Smooth muscle cell (in vitro differentiated cells): ENCODE measurements at regions not wholly inside any gene's neighbourhood (a gene's known extent, or its start where the extent isn't known, plus 50 kb on each side); places are given as distances from the start of the nearest gene placed in this dataset.

Experiments used
- DNase-seq: peaks from one replicate; lab custom pipeline; 2025; ENCODE audit not compliant: unreplicated experiment; lab: John Stamatoyannopoulos, UW
- H2AFZ ChIP-seq: fragments of 200-600 bp; sonication (generic); 2 replicates; pipeline ENCODE4 v1.6.0; 2016; ENCODE audit warnings: antibody characterized with exemption, low read depth, mild to moderate bottlenecking
- H3F3A ChIP-seq: fragments of 200-600 bp; sonication (generic); 2 replicates; pipeline ENCODE4 v1.6.0; 2017; ENCODE audit warnings: antibody characterized with exemption, low read depth
- H3K27ac ChIP-seq: fragments of 200-600 bp; sonication (generic); 2 replicates; pipeline ENCODE4 v1.5.1; 2016; ENCODE audit warnings: low read depth, mild to moderate bottlenecking
- H3K27me3 ChIP-seq: fragments of 200-600 bp; sonication (generic); 2 replicates; pipeline ENCODE4 v1.6.1; 2016; ENCODE audit warnings: low read depth, mild to moderate bottlenecking
- H3K36me3 ChIP-seq: fragments of 200-600 bp; sonication (generic); 2 replicates; pipeline ENCODE4 v1.5.1; 2016; ENCODE audit warnings: low read depth
- H3K4me1 ChIP-seq: fragments of 200-600 bp; sonication (generic); 2 replicates; pipeline ENCODE4 v1.5.1; 2016; ENCODE audit warnings: low read depth
- H3K4me2 ChIP-seq: fragments of 200-600 bp; sonication (generic); 2 replicates; pipeline ENCODE4 v1.6.0; 2016; ENCODE audit warnings: mild to moderate bottlenecking
- H3K4me3 ChIP-seq: fragments of 200-600 bp; sonication (generic); 2 replicates; pipeline ENCODE4 v1.5.1; 2016; ENCODE audit warnings: mild to moderate bottlenecking
- H3K79me2 ChIP-seq: fragments of 200-600 bp; sonication (generic); 2 replicates; pipeline ENCODE4 v1.6.0; 2016; ENCODE audit warnings: low read depth, mild to moderate bottlenecking
- H3K9ac ChIP-seq: fragments of 200-600 bp; sonication (generic); 2 replicates; pipeline ENCODE4 v1.6.0; 2016; ENCODE audit warnings: low read depth
- H3K9me3 ChIP-seq: fragments of 200-600 bp; sonication (generic); replicated peaks from 2 replicates; pipeline ENCODE4 v1.5.1; 2016; ENCODE audit warnings: low read depth
- H4K20me1 ChIP-seq: fragments of 200-600 bp; sonication (generic); 2 replicates; pipeline ENCODE4 v1.6.0; 2016; ENCODE audit warnings: low read depth
- WGBS: methylation state at CpG from one replicate; pipeline ENCODE4 v1.1.7; 2016; ENCODE audit warnings: low lambda C conversion rate; 5-methylcytosine and 5-hydroxymethylcytosine counted together
- TF ChIP-seq, protein P1 (sequence below): fragments of 200-600 bp; sonication (generic); IDR thresholded peaks from 2 replicates; pipeline ENCODE4 v1.5.1; 2017; ENCODE audit warnings: borderline replicate concordance, mild to moderate bottlenecking, antibody characterized with exemption; ENCODE audit not compliant: insufficient read depth, poor library complexity, severe bottlenecking

DNA sequence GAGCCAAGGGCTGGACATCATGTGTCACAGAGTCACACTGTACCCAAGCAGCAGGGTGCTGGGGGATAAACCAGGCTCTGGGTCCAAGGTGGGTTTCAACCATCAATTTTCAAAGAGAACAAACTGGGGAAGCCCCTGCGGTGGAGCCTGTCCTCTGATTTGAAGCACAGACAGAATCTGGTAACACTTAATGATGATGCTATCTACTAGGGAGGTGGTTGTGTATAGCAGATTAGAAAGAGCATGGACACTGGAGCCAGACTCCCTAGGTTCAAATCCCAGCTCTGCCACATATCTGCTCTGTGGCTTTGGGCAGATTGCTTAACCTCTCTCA is 204.9 kb upstream of the ZMIZ1 start:
- H3K4me3 ChIP-seq: no peak overlapping the region
- H3K79me2 ChIP-seq: no peaks in the 10 kb centered on the region
- peaks cover 10% of the 10 kb centered on the region for H3K4me1 ChIP-seq
- no peak for DNase-seq
- H3K4me2 ChIP-seq: no peak overlapping the region
- TF ChIP-seq, protein P1, sequence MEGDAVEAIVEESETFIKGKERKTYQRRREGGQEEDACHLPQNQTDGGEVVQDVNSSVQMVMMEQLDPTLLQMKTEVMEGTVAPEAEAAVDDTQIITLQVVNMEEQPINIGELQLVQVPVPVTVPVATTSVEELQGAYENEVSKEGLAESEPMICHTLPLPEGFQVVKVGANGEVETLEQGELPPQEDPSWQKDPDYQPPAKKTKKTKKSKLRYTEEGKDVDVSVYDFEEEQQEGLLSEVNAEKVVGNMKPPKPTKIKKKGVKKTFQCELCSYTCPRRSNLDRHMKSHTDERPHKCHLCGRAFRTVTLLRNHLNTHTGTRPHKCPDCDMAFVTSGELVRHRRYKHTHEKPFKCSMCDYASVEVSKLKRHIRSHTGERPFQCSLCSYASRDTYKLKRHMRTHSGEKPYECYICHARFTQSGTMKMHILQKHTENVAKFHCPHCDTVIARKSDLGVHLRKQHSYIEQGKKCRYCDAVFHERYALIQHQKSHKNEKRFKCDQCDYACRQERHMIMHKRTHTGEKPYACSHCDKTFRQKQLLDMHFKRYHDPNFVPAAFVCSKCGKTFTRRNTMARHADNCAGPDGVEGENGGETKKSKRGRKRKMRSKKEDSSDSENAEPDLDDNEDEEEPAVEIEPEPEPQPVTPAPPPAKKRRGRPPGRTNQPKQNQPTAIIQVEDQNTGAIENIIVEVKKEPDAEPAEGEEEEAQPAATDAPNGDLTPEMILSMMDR: no peak
- H3F3A ChIP-seq: no peaks in the 10 kb centered on the region
- no peaks in the 10 kb centered on the region for H3K27me3 ChIP-seq
- no peaks in the 10 kb centered on the region for H3K36me3 ChIP-seq
- no peak overlapping the region for H3K27ac ChIP-seq
- H2AFZ ChIP-seq: no peak overlapping the region
- no peak overlapping the region for H3K9ac ChIP-seq
- H3K9me3 ChIP-seq: no peaks in the 10 kb centered on the region
- 100% methylated on average over 1 of the region's 1 CpG for WGBS
- H4K20me1 ChIP-seq: no peaks in the 10 kb centered on the region

DNA sequence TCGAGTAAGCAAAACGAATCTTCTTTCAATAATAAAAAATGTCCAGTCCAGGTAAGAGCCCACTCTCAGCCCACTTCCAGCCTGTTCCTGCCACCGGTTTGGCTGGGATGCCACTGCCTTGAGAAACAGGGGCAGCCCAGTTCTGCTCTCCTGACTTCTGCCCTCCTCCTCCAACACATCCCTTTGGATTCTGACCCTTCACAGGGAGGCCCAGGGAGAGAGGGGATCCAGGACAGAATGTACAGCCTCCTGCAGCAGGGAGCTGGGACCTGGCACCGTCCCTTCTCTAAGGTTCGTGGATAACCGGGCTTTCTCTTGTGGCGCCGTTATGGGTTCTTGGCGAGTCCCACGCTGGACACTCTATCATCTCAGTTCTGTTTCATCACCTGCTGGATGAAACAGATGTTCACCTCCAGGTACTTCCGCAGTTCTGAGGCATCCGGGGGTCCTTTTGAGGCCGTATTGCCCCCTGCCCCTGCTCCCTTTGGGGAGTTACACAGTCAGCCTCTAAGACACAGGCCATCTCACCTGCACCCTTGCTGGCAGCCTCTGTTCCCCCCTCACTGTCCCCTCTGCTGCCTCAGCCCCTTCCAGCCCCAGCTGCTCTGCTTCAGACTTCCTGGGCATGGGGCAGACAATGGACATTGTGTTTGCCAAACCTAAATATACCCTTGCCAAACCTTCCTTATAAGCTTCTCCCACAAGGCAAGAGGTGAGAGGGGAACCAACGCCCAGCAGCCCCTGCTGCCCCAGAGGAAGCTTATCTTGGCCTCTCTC is 203.8 kb upstream of the ZMIZ1 start:
- Histone ChIP-seq H2AFZ (no peak overlapping the region), H3K4me1 (peaks cover 6% of the 10 kb centered on the region), H3K4me2 (no peak overlapping the region), H3K27ac (no peak overlapping the region), H3K27me3 (no peaks in the 10 kb centered on the region), H3K79me2 (no peaks in the 10 kb centered on the region), H3K4me3 (no peak overlapping the region), H3K9ac (no peak overlapping the region), H3F3A (no peaks in the 10 kb centered on the region), H4K20me1 (no peaks in the 10 kb centered on the region), H3K9me3 (no peaks in the 10 kb centered on the region), H3K36me3 (no peaks in the 10 kb centered on the region)
- WGBS: 96% methylated on average over 14 of the region's 14 CpGs
- no peak for DNase-seq
- TF ChIP-seq, protein P1: no peak

DNA sequence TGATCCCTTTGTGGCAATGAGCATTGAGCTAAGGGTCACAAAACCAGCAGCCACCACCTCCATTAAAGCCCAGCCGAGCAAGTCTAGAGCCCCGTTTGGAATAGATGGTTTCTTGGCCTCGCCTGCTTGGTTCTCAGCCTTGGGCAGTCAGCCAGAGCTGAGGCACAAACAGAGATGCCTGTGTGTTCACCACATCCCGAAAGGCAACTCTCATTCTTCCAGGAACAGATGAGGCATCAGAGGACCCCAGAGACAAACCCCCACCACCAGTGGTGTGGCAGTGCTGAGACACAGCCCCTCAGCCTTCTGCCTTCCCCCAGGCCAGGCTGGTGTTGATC is 203.3 kb upstream of the ZMIZ1 start:
- peaks cover under 1% of the 10 kb centered on the region for H3K4me1 ChIP-seq
- H3F3A ChIP-seq: no peaks in the 10 kb centered on the region
- no peak overlapping the region for H3K27ac ChIP-seq
- no peaks in the 10 kb centered on the region for H4K20me1 ChIP-seq
- H3K4me3 ChIP-seq: no peak overlapping the region
- H3K36me3 ChIP-seq: no peaks in the 10 kb centered on the region
- no peak overlapping the region for H2AFZ ChIP-seq
- WGBS: 92% methylated on average over 4 of the region's 4 CpGs
- no peaks in the 10 kb centered on the region for H3K9me3 ChIP-seq
- H3K4me2 ChIP-seq: no peak overlapping the region
- TF ChIP-seq, protein P1: no peak
- H3K79me2 ChIP-seq: no peaks in the 10 kb centered on the region
- H3K27me3 ChIP-seq: no peaks in the 10 kb centered on the region
- H3K9ac ChIP-seq: no peak overlapping the region
- DNase-seq: no peak
